ENCODE measurements at regions not wholly inside any gene's neighbourhood (a gene's known extent, or its start where the extent isn't known, plus 50 kb on each side); places are given as distances from the start of the nearest gene placed in this dataset.

- TF ChIP-seq JUN (IDR thresholded peaks at IDR 0.05; ENCODE audit: low read depth, low read length) = no peak
- TF ChIP-seq PHF8 (conservative IDR thresholded peaks at IDR 0.05; ENCODE audit: low read depth, low read length) = no peak
Observed at GRCh38 chr4:163598489-163598888, 104.0 kb downstream of the TMA16 start (continued).

Measured in H1 (cell line).